Muscle of leg (tissue), 3 donors: ENCODE measurements at regions not wholly inside any gene's neighbourhood (a gene's known extent, or its start where the extent isn't known, plus 50 kb on each side); places are given as distances from the start of the nearest gene placed in this dataset.

Experiments
- DNase-seq: peaks from one replicate; pipeline ENCODE4 v3.0.0; 2013
- H3K27ac ChIP-seq: one replicate; pipeline ENCODE4 v1.5.1; 2013; ENCODE audit warnings: mild to moderate bottlenecking, low read length, control low read depth
- H3K27me3 ChIP-seq: one replicate; pipeline ENCODE4 v1.6.1; 2013; ENCODE audit warnings: low read length; ENCODE audit not compliant: control insufficient read depth, insufficient read depth
- H3K36me3 ChIP-seq: one replicate; pipeline ENCODE4 v1.6.1; 2013; ENCODE audit warnings: low read length; ENCODE audit not compliant: control insufficient read depth, insufficient read depth
- H3K4me1 ChIP-seq: one replicate; pipeline ENCODE4 v1.6.1; 2013; ENCODE audit warnings: low read length; ENCODE audit not compliant: control insufficient read depth, insufficient read depth
- H3K4me3 ChIP-seq: one replicate; pipeline ENCODE4 v1.5.1; 2013; ENCODE audit warnings: low read length, control low read depth
- H3K9me3 ChIP-seq: replicated peaks from 2 replicates; pipeline ENCODE4 v1.6.1; 2013; ENCODE audit warnings: low read depth, low read length; ENCODE audit not compliant: control insufficient read depth
- WGBS: methylation state at CpG from one replicate; pipeline ENCODE4 v1.1.5; 2013; ENCODE audit warnings: missing lambda C conversion rate; ENCODE audit not compliant: insufficient coverage; 5-methylcytosine and 5-hydroxymethylcytosine counted together

DNA sequence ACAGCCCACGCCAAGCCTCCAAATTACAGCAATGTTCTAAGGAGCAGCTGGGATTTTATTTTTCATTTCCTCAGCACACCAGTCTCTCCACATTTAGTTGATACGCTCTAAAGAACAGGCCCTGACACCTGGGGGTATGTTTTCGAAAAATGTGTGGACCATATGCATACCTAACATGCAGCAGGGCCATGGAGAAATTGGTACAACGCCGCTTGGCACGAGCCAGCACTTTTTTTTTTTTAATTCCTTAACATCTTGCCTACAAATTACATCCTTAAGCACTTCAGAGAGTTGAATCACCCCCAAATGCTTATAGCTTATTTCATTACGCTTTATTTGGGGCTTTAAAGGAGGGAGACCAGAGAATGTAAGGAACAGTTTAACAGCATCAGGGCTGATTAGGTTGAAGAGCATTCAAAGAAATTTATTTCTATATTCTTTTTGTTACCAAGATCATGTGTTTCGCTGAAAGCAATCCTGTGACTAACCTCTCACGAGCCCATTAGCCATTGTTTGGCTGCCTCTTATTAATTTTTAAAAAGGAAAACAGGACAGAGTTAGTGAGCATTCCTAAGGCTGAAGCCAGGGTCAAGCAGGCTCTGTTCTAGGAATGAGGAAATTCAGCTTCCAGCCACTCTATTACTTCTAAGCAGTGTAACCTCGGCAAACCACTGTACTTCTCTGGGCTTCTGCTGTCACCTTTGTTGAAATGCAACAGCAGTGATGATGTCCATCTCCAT is 173.8 kb downstream of the ACTL7B start:
- H3K4me3 ChIP-seq = no peak overlapping the region
- no peaks in the 10 kb centered on the region for H3K36me3 ChIP-seq
- no peak overlapping the region for H3K27ac ChIP-seq
- 32% methylated on average over 3 of the region's 10 CpGs for WGBS
- no peak for DNase-seq
- H3K27me3 ChIP-seq = no peaks in the 10 kb centered on the region
- H3K9me3 ChIP-seq = peaks cover 9% of the 10 kb centered on the region
- H3K4me1 ChIP-seq = no peaks in the 10 kb centered on the region

DNA sequence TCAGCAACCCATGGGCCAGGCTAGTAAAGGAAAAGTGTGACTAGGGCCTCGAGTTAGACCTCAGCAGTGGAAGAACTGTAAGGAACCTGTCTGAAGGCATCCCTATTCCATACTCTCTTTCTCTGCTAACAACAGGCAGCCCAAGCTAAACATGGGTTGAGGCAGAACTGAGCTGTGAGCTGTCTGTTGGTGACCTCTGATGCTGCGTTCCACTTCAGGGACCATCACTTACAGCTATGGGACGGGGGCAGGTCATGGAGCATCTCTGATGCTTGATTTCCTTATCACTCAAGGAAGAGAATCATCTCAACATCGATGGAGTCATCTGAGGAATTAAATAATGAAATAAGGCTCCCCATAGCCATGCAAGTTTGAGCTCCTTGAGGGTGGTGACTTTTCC is 174.8 kb downstream of the ACTL7B start:
- Histone ChIP-seq H3K27me3 (no peaks in the 10 kb centered on the region), H3K9me3 (no peaks in the 10 kb centered on the region), H3K4me3 (no peak overlapping the region), H3K36me3 (no peaks in the 10 kb centered on the region), H3K4me1 (no peaks in the 10 kb centered on the region), H3K27ac (no peak overlapping the region)
- no peak for DNase-seq
- no CpG with 5 or more reads among the region's 4 CpGs for WGBS

DNA sequence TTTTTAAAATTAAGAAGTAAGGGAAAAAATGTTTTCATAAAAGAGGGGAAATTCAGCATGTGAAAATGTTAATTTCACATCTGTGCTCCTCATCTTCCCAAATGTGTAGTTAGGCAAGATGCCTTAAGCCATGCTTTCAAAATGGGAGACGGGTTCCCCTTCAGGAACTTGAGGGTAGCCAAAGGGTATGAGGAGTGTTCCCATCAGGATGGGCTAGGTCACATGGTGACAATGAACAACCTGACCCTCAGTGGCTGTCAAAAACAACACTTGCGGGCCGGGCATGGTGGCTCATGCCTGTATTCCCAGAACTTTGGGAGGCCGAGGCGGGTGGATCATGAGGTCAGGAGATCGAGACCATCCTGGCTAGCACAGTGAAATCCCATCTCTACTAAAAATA is 178.0 kb downstream of the ACTL7B start:
- no peaks in the 10 kb centered on the region for H3K4me1 ChIP-seq
- 90% methylated on average over 1 of the region's 6 CpGs for WGBS
- no peaks in the 10 kb centered on the region for H3K27me3 ChIP-seq
- no peaks in the 10 kb centered on the region for H3K36me3 ChIP-seq
- no peak overlapping the region for H3K27ac ChIP-seq
- H3K9me3 ChIP-seq = no peaks in the 10 kb centered on the region
- no peak overlapping the region for H3K4me3 ChIP-seq
- no peak for DNase-seq

DNA sequence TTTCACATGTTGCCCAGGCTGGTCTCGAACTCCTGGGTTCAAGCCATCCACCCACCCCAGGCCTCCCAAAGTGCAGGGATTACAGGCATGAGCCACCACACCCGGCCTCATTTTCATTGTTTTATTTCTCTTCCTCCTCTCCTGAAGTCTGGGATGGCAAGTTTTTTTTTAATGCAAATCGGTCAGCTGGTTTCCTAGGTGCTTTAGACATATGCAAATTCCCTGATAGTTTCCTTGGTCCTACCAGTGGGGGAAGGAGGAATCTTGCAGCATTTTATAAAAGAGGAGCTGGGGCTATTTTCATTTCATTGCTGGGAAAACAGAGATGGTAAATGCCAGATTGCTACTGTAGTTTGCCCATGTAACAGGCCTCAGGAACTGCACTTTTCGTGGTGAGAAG is 179.4 kb downstream of the ACTL7B start:
- H3K27ac ChIP-seq = no peak overlapping the region
- H3K4me3 ChIP-seq = no peak overlapping the region
- H3K27me3 ChIP-seq = no peaks in the 10 kb centered on the region
- no peaks in the 10 kb centered on the region for H3K9me3 ChIP-seq
- no peaks in the 10 kb centered on the region for H3K4me1 ChIP-seq
- no peaks in the 10 kb centered on the region for H3K36me3 ChIP-seq
- no peak for DNase-seq
- 89% methylated on average over 2 of the region's 4 CpGs for WGBS

DNA sequence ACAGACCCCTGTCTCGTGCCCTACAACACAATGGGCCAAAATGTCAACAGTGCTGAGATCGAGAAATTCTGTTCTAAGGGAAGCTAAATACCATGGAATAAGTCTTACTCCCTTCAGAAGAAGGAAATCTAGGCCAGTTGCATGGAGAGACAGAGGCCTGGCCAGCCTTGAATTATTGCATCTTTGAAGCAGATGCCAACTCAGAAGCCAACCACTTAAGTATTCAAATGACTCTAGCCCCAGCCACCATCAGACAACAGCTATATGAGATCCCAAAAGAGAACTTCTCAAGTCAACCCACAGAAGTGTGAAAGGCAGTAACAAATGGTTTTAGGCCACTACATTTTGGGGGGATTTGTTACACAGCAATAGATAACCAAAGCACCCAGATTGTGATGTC is 180.1 kb downstream of the ACTL7B start:
- Histone ChIP-seq H3K4me1 (no peaks in the 10 kb centered on the region), H3K4me3 (no peak overlapping the region), H3K27me3 (no peaks in the 10 kb centered on the region), H3K36me3 (no peaks in the 10 kb centered on the region), H3K27ac (no peak overlapping the region), H3K9me3 (no peaks in the 10 kb centered on the region)
- DNase-seq = no peak
- WGBS = 60% methylated on average over 1 of the region's 2 CpGs

DNA sequence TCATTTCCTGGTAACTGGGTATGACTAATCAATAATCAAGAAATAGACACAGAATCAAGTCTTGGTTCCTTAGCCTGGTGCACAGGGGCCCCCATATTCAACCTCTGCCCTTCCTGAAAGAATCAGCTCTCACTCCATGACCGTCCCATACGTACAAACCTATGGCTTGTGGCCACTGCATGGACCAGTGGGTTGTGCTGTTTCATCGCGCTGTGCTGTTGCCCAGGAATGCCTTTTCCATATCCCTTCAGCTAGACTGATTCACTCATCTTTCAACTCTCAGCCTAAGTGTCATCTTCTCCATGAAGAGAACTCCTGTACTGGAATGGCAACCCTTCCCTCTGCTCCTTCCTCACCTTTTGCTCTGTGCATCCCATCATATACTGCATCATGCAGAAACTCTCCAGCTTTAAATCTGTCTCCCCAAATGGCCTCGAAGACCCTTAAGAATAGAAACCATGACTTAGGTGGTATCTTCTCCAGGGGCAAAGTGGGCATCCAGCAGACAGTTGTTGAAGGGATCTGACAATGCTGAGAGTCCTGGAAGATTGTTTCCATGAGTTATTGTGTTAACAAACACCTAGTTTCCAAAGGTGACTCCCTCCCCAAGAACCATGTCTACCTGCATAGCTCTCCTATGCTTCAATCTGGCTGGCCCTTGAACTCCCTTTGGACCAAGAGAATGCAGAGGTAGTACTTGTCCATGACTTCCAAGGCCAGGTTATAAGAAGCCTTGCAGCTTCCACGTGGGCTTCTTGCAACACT is 180.8 kb downstream of the ACTL7B start:
- 99% methylated on average over 4 of the region's 6 CpGs for WGBS
- Histone ChIP-seq H3K4me1 (no peaks in the 10 kb centered on the region), H3K9me3 (no peaks in the 10 kb centered on the region), H3K4me3 (no peak overlapping the region), H3K36me3 (no peaks in the 10 kb centered on the region), H3K27me3 (no peaks in the 10 kb centered on the region), H3K27ac (no peak overlapping the region)
- DNase-seq = no peak

DNA sequence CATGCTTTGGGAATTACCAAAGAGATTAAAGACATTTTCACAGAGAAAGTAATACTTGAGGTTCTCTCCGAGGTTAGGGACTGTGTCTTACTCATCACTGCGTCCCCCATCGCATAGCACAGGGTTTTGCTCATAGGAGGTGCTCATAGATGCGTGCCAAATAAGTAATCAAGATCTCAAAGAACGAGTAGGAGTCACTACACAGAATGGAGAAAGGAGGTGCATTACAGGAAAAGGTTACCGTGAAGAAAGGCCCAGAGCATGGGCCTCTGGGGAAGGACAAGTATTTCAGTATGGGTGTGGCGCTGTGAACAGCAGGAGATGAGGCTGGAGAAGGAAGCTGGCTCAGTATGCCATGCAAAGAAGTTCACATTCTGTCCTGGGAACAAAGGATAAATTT is 182.4 kb downstream of the ACTL7B start:
- Histone ChIP-seq H3K4me1 (no peaks in the 10 kb centered on the region), H3K27ac (no peak overlapping the region), H3K9me3 (no peaks in the 10 kb centered on the region), H3K36me3 (no peaks in the 10 kb centered on the region), H3K27me3 (no peaks in the 10 kb centered on the region), H3K4me3 (no peak overlapping the region)
- DNase-seq = no peak
- 80% methylated on average over 7 of the region's 7 CpGs for WGBS

DNA sequence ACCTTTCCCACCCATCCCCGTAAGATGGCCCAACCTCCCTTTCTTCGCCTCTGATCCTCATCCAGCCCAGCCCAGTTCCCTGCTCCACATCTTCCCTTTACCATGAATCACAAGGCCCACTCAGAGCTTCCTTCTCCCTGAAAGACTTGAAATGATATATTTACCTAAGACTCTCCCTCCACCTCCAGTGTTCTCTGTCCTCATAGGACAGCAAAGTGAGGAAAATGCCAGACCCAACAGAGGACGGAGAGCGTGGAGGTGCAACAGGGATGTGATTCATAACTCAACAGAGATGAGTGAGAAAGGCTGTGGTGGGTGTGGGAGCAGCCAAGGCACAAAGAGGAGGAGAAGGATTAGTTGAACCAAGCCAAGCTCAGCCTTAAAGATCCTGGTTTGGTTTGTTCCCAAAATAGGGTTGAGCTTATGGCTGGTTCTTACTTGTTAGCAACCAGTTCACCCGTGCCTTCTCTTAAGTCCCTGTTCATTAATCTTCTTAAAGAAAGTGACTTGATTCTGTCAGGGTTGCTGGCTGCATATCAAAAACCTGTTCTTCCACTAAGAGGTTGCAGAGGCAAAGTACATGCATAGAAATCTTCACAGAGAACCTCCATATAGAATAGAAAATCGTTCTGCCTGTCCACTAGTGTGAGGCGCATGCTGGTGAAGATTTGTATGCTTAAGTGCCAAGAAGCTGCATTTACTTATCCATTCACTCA is 183.2 kb downstream of the ACTL7B start:
- H3K27ac ChIP-seq = no peak overlapping the region
- WGBS = 80% methylated on average over 5 of the region's 7 CpGs
- H3K9me3 ChIP-seq = no peaks in the 10 kb centered on the region
- no peaks in the 10 kb centered on the region for H3K36me3 ChIP-seq
- no peaks in the 10 kb centered on the region for H3K27me3 ChIP-seq
- H3K4me1 ChIP-seq = no peaks in the 10 kb centered on the region
- no peak for DNase-seq
- H3K4me3 ChIP-seq = no peak overlapping the region

DNA sequence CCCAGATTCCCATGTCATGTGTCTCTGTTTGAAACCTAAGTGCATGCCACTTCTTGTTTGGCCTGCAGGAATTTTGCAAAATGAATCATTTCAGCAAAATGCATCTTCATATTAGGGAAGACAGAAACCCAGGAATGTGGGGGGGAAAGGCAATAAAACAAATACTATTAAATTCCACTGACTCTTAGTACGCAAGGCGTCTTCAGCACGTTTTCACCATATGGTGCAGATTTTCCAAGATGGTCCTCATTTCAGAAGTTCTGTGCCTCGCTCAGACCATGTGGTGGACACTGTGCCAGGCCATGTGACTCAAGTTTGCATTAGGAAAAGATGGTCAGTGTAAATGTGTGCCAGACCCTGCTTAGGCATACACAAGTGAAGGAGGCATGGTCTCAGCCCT is 184.0 kb downstream of the ACTL7B start:
- H3K36me3 ChIP-seq = no peaks in the 10 kb centered on the region
- no peaks in the 10 kb centered on the region for H3K4me1 ChIP-seq
- DNase-seq = no peak
- no peaks in the 10 kb centered on the region for H3K27me3 ChIP-seq
- no peak overlapping the region for H3K4me3 ChIP-seq
- 79% methylated on average over 4 of the region's 4 CpGs for WGBS
- H3K9me3 ChIP-seq = no peaks in the 10 kb centered on the region
- H3K27ac ChIP-seq = no peak overlapping the region

DNA sequence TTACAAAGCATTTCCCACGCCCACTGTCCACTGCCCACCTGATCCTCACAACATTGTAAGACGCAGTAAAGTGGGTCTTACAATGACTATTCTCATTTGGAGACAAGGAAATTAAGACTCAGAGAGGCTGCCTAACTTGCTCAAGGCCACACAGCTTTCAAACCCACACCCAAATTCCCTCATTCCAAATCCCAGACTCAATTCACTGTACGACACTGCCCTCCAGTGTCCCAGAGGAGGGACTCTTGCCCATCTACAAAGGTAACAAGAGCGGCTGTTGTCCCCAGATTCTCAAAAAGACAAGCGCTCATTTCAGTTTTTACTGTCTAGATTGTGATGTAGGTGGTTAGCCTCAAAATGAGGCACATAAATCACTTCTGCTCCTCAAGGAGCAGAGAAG is 184.6 kb downstream of the ACTL7B start:
- H3K27ac ChIP-seq = no peak overlapping the region
- no peaks in the 10 kb centered on the region for H3K27me3 ChIP-seq
- H3K4me3 ChIP-seq = no peak overlapping the region
- no peaks in the 10 kb centered on the region for H3K4me1 ChIP-seq
- no peaks in the 10 kb centered on the region for H3K36me3 ChIP-seq
- 71% methylated on average over 1 of the region's 5 CpGs for WGBS
- H3K9me3 ChIP-seq = no peaks in the 10 kb centered on the region
- DNase-seq = no peak
